ENCODE measurements at regions not wholly inside any gene's neighbourhood (a gene's known extent, or its start where the extent isn't known, plus 50 kb on each side); places are given as distances from the start of the nearest gene placed in this dataset.

DNA sequence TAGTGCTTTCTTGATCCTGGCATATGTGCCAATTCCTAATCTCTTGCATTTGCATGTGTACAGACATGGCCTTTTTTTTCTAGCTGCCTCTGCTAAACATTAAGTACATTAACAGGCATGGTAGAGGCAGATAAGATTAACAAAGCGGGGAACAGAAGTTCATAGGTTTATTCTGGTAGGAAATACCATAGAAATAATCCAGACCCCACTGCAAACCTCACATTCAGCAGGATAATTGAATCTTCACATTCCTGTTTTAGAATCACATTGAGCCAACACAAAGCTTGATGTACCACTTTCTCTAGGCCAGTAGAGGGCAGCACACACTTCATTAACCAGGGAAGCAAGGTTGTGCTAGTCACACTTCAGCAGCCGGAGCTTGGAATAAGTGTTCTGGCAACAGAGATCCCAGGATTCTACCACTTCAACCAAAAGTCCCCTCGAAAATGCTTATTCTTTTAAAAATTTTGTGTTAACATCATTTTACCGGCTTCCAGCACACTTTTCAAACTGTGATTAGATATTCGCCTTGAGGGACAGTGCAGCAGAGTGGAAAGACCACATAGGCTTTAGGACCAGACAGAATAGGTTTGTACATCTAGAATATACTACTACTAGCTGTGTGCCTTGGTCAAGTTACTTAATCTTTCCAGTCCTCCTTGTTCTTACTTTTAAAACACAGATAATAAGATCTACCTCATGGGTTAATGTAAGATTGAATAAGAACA is 420.2 kb upstream of the CHST9 start:
- TF ChIP-seq POLR2AphosphoS5 (IDR thresholded peaks at IDR 0.05; ENCODE audit: low read depth, low read length) (no peak), CTCF (IDR thresholded peaks at IDR 0.05) (peak; percentile 77), TCF7L2 (IDR thresholded peaks at IDR 0.05; ENCODE audit: low read depth, low read length) (no peak), REST (IDR thresholded peaks at IDR 0.05; ENCODE audit: insufficient read depth in 1 of 2, low read depth in 2 of 2, low read length in 1 of 2) (no peak), SIN3A (IDR thresholded peaks at IDR 0.05; ENCODE audit: borderline replicate concordance, insufficient read depth, low read depth, low read length) (no peak)

Data from Panc1 (cell line).